Peyer's patch (tissue), 4 donors: ENCODE measurements at regions not wholly inside any gene's neighbourhood (a gene's known extent, or its start where the extent isn't known, plus 50 kb on each side); places are given as distances from the start of the nearest gene placed in this dataset.

ENCODE experiments used
- DNase-seq, 3 donors: peaks; one replicate each; pipeline ENCODE4 v3.0.0-alpha.2; 2017 to 2019
- H3K27ac ChIP-seq, 4 donors: fragments of 200-600 bp; sonication (generic); one replicate each; pipeline ENCODE4 v1.5.1; 2016 to 2019
- H3K27me3 ChIP-seq, 2 donors: fragments of 200-600 bp; sonication (generic); one replicate each; pipeline ENCODE4 v1.5.1; 2019
- H3K36me3 ChIP-seq, 3 donors: fragments of 200-600 bp; sonication (generic); one replicate each; pipeline ENCODE4 v1.5.1; 2016 to 2019
- H3K4me1 ChIP-seq, 4 donors: fragments of 200-600 bp; sonication (generic); one replicate each; pipeline ENCODE4 v1.5.1; 2016 to 2019
- H3K4me3 ChIP-seq, 4 donors: fragments of 200-600 bp; sonication (generic); 1 replicate in 3 of 4; 2 replicates in 1 of 4; pipeline ENCODE4 v1.5.1; 2016 to 2019; ENCODE audit warnings: mild to moderate bottlenecking in 1 of 4
- H3K9me3 ChIP-seq, 4 donors: fragments of 200-600 bp; sonication (generic); one replicate each; pipeline ENCODE4 v1.5.1; 2016 to 2019; ENCODE audit warnings: mild to moderate bottlenecking in 1 of 4
- POLR2A ChIP-seq, 2 donors: fragments of 450-650 bp; IDR thresholded peaks; one replicate each; pipeline ENCODE4 v1.5.1; 2017; ENCODE audit warnings: antibody characterized with exemption in 2 of 2, mild to moderate bottlenecking in 2 of 2, moderate library complexity in 2 of 2
- TF ChIP-seq, protein P1 (sequence below), 6 experiments: fragments of 450-650 bp in 4 of 6; fragments of 200-600 bp in 2 of 6; sonication (generic) in 1 of 6; IDR thresholded peaks; one replicate each; pipeline ENCODE4 v1.5.1; 2017 to 2019; ENCODE audit warnings: antibody characterized with exemption in 6 of 6, mild to moderate bottlenecking in 3 of 6, moderate library complexity in 1 of 6

DNA sequence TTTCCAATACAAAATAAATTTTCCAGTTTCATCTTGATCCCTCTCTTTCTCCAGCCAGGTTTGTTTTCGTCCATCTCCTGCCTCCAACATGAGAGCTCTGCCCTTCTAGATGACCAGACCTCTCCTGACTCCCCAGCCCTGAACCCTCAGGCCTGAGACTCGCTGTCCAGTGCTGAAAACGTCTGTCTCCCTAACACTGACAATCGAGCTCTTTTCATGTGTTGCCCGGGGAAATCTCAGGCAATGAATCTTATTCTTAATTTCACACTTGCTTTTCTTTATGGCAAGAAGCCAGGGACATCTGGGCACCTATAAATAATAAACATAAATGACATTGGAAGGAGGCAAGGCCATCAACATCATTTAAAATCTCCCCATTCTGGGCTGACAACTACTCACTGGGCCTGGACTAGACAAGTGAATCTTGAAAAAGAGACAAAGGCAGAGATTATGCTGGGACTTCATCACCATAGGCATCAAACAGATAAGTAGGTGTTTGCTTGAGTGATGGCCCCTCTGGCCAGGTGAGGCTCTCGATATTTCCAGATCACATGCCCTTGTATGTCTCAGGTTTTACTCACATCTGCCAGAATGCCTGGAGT is 274.5 kb upstream of the B3GAT1 start:
- H3K4me1 ChIP-seq = no peaks in the 10 kb centered on the region
- H3K27me3 ChIP-seq = no peaks in the 10 kb centered on the region
- H3K9me3 ChIP-seq = no peaks in the 10 kb centered on the region
- no peak overlapping the region for H3K4me3 ChIP-seq
- no peak for DNase-seq
- no peak overlapping the region for H3K27ac ChIP-seq
- TF ChIP-seq, protein P1, sequence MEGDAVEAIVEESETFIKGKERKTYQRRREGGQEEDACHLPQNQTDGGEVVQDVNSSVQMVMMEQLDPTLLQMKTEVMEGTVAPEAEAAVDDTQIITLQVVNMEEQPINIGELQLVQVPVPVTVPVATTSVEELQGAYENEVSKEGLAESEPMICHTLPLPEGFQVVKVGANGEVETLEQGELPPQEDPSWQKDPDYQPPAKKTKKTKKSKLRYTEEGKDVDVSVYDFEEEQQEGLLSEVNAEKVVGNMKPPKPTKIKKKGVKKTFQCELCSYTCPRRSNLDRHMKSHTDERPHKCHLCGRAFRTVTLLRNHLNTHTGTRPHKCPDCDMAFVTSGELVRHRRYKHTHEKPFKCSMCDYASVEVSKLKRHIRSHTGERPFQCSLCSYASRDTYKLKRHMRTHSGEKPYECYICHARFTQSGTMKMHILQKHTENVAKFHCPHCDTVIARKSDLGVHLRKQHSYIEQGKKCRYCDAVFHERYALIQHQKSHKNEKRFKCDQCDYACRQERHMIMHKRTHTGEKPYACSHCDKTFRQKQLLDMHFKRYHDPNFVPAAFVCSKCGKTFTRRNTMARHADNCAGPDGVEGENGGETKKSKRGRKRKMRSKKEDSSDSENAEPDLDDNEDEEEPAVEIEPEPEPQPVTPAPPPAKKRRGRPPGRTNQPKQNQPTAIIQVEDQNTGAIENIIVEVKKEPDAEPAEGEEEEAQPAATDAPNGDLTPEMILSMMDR (IDR thresholded peaks at IDR 0.05) = no peak
- TF ChIP-seq POLR2A (IDR thresholded peaks at IDR 0.05) = no peak
- H3K36me3 ChIP-seq = no peaks in the 10 kb centered on the region

DNA sequence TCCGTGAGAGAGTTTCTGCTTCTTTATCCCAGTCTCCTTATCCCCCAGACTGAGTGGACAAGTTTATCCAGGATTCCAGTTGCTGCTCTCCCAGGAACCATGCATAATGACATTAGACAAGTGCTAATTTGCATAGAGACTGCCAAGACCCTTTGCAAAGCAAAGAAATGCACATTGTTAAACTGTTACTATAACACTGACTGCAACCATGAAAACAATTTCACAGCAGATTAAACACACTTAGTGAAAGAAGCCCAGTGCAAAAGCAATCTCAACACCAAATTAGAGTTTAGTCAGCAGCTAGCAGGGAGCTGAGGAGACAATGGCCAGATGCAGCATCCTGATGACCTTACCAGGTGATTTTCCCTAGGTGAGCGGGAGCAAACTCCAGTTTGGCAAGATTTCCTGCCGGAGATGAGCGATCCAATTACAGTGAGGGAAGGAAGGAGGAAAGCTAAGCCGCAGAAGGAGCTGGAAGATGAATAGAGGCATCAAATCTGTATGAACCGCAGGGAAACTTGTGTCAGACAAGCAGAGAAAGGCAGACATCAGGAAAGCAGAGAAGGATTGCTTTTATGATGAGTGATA is 273.8 kb upstream of the B3GAT1 start:
- Histone ChIP-seq H3K36me3 (no peaks in the 10 kb centered on the region), H3K9me3 (no peaks in the 10 kb centered on the region), H3K27me3 (no peaks in the 10 kb centered on the region), H3K4me1 (no peaks in the 10 kb centered on the region), H3K27ac (no peak overlapping the region), H3K4me3 (no peak overlapping the region)
- DNase-seq = no peak
- TF ChIP-seq, protein P1 (IDR thresholded peaks at IDR 0.05) = no peak
- no peak for TF ChIP-seq POLR2A (IDR thresholded peaks at IDR 0.05)

DNA sequence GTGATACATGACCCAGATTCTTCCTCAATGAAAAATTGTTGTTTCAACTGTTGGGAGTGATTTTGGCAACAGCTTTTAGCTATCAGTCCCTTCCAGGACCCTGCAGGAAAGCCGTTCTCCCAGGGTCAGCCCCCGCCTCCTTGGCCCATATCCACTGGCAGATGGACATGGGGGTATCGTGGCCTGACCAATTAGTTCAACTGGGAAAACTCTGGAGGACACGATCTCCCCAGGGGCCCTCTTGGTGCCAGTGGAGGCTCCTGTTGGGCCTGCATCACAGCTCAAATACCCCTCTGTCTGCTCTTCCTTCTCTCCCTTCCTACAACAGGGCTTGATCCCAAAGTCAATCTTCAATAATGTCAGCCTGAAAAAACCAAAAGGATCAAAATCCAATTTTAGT is 272.5 kb upstream of the B3GAT1 start:
- Histone ChIP-seq H3K36me3 (no peaks in the 10 kb centered on the region), H3K27me3 (no peaks in the 10 kb centered on the region), H3K4me3 (no peak overlapping the region), H3K9me3 (no peaks in the 10 kb centered on the region), H3K27ac (no peak overlapping the region), H3K4me1 (no peaks in the 10 kb centered on the region)
- TF ChIP-seq POLR2A (IDR thresholded peaks at IDR 0.05) = no peak
- TF ChIP-seq, protein P1 (IDR thresholded peaks at IDR 0.05) = no peak
- no peak for DNase-seq

DNA sequence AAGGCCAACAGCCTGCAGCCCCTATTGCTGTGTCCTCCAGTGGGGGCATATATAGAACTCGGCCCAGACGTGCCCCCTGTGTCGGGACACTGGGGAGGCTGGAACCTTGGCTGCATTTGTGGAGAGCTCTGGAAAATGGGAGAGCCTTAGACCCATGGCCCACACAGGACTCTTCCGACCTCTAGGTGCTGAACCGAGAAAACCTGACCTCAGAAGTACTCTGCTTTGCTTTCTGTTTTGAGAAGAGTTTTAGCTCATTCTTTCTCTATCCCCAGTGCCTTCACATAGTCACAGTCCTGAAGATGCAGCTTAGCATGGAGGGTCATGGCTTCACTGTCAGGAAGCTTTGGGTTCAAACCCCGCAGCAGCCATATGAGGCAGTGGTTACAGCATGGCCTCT is 271.8 kb upstream of the B3GAT1 start:
- Histone ChIP-seq H3K9me3 (no peaks in the 10 kb centered on the region), H3K27me3 (no peaks in the 10 kb centered on the region), H3K4me3 (no peak overlapping the region), H3K27ac (no peak overlapping the region), H3K4me1 (no peaks in the 10 kb centered on the region), H3K36me3 (no peaks in the 10 kb centered on the region)
- DNase-seq = no peak
- TF ChIP-seq POLR2A (IDR thresholded peaks at IDR 0.05) = no peak
- TF ChIP-seq, protein P1 (IDR thresholded peaks at IDR 0.05) = no peak

DNA sequence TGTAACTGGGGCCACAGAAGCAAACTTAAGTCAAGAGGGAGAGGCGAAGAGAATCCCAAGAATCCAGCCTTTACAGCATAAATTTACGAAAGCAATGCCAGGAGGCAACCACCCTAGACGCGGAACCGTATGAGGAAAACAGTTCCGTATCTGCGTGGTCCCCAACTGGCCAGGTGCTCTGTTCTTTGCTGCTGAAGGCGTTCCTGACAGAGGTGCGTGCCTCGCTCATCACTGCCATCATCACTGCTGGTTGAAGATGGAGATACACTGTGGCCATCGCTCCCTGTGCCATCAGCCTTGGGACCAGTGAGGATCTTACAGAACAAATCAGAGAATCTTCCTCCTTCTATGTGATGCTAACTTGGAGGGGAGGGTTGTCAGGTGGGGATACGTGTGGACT is 270.5 kb upstream of the B3GAT1 start:
- no peak for DNase-seq
- no peaks in the 10 kb centered on the region for H3K9me3 ChIP-seq
- H3K27ac ChIP-seq = no peak overlapping the region
- TF ChIP-seq POLR2A (IDR thresholded peaks at IDR 0.05) = no peak
- TF ChIP-seq, protein P1 (IDR thresholded peaks at IDR 0.05) = no peak
- H3K4me3 ChIP-seq = no peak overlapping the region
- H3K4me1 ChIP-seq = no peaks in the 10 kb centered on the region
- no peaks in the 10 kb centered on the region for H3K36me3 ChIP-seq
- no peaks in the 10 kb centered on the region for H3K27me3 ChIP-seq
